ENCODE measurements at regions not wholly inside any gene's neighbourhood (a gene's known extent, or its start where the extent isn't known, plus 50 kb on each side); places are given as distances from the start of the nearest gene placed in this dataset.
A peak's percentile ranks its signal among the peaks of the same experiment; 100 is the strongest.

- Histone ChIP-seq H3K4me1 (ENCODE audit: insufficient read depth, low read length) (no peaks in the 10 kb centered on the region), H3K9ac (ENCODE audit: low read depth, low read length) (no peak overlapping the region), H3K27me3 (ENCODE audit: insufficient read depth, low read length) (no peaks in the 10 kb centered on the region), H3K4me3 (ENCODE audit: low read length) (no peak overlapping the region), H3K36me3 (ENCODE audit: insufficient read depth, low read length) (no peaks in the 10 kb centered on the region), H3K9me3 (ENCODE audit: insufficient read depth, low read depth, low read length) (no peaks in the 10 kb centered on the region), H3K27ac (ENCODE audit: low read depth, low read length) (no peak overlapping the region)
- 89% methylated on average over 5 of the region's 5 CpGs for WGBS
Measured at GRCh38 chr18:67192535-67192934, 324.0 kb downstream of the DSEL start.

- Histone ChIP-seq H3K36me3 (ENCODE audit: insufficient read depth, low read length) (no peaks in the 10 kb centered on the region), H3K27ac (ENCODE audit: low read depth, low read length) (peak overlapping the region; percentile 45), H3K9me3 (ENCODE audit: insufficient read depth, low read depth, low read length) (no peaks in the 10 kb centered on the region), H3K4me1 (ENCODE audit: insufficient read depth, low read length) (peaks cover 13% of the 10 kb centered on the region), H3K4me3 (ENCODE audit: low read length) (no peak overlapping the region), H3K9ac (ENCODE audit: low read depth, low read length) (no peak overlapping the region), H3K27me3 (ENCODE audit: insufficient read depth, low read length) (no peaks in the 10 kb centered on the region)
- 64% methylated on average over 4 of the region's 4 CpGs for WGBS
Measured at GRCh38 chr18:67183398-67183797, 333.1 kb downstream of the DSEL start.

- H3K27me3 ChIP-seq (ENCODE audit: insufficient read depth, low read length) = no peaks in the 10 kb centered on the region
- no peak overlapping the region for H3K9ac ChIP-seq (ENCODE audit: low read depth, low read length)
- H3K4me3 ChIP-seq (ENCODE audit: low read length) = no peak overlapping the region
- H3K9me3 ChIP-seq (ENCODE audit: insufficient read depth, low read depth, low read length) = no peaks in the 10 kb centered on the region
- H3K4me1 ChIP-seq (ENCODE audit: insufficient read depth, low read length) = peaks cover 13% of the 10 kb centered on the region
- 96% methylated on average over 2 of the region's 3 CpGs for WGBS
- H3K36me3 ChIP-seq (ENCODE audit: insufficient read depth, low read length) = no peaks in the 10 kb centered on the region
- H3K27ac ChIP-seq (ENCODE audit: low read depth, low read length) = no peak overlapping the region
Measured at GRCh38 chr18:67179726-67180125, 336.8 kb downstream of the DSEL start.

GRCh38 chr18:67159662-67160061 lies 356.9 kb downstream of the DSEL start:
- no peaks in the 10 kb centered on the region for H3K36me3 ChIP-seq (ENCODE audit: insufficient read depth, low read length)
- no peak overlapping the region for H3K4me3 ChIP-seq (ENCODE audit: low read length)
- H3K27ac ChIP-seq (ENCODE audit: low read depth, low read length) = no peak overlapping the region
- no peaks in the 10 kb centered on the region for H3K27me3 ChIP-seq (ENCODE audit: insufficient read depth, low read length)
- H3K4me1 ChIP-seq (ENCODE audit: insufficient read depth, low read length) = peaks cover 8% of the 10 kb centered on the region
- 96% methylated on average over 1 of the region's 2 CpGs for WGBS
- no peak overlapping the region for H3K9ac ChIP-seq (ENCODE audit: low read depth, low read length)
- H3K9me3 ChIP-seq (ENCODE audit: insufficient read depth, low read depth, low read length) = no peaks in the 10 kb centered on the region

- no peak overlapping the region for H3K27ac ChIP-seq (ENCODE audit: low read depth, low read length)
- 50% methylated on average over 1 of the region's 3 CpGs for WGBS
- H3K4me3 ChIP-seq (ENCODE audit: low read length) = no peak overlapping the region
- H3K4me1 ChIP-seq (ENCODE audit: insufficient read depth, low read length) = peaks cover 8% of the 10 kb centered on the region
- H3K36me3 ChIP-seq (ENCODE audit: insufficient read depth, low read length) = no peaks in the 10 kb centered on the region
- H3K9me3 ChIP-seq (ENCODE audit: insufficient read depth, low read depth, low read length) = no peaks in the 10 kb centered on the region
- H3K27me3 ChIP-seq (ENCODE audit: insufficient read depth, low read length) = no peaks in the 10 kb centered on the region
- H3K9ac ChIP-seq (ENCODE audit: low read depth, low read length) = no peak overlapping the region
Measured at GRCh38 chr18:67154979-67155378, 361.5 kb downstream of the DSEL start.

GRCh38 chr18:67151366-67151765 lies 365.2 kb downstream of the DSEL start:
- no peaks in the 10 kb centered on the region for H3K9me3 ChIP-seq (ENCODE audit: insufficient read depth, low read depth, low read length)
- no peaks in the 10 kb centered on the region for H3K36me3 ChIP-seq (ENCODE audit: insufficient read depth, low read length)
- no peak overlapping the region for H3K9ac ChIP-seq (ENCODE audit: low read depth, low read length)
- H3K4me1 ChIP-seq (ENCODE audit: insufficient read depth, low read length) = peaks cover 8% of the 10 kb centered on the region
- H3K27me3 ChIP-seq (ENCODE audit: insufficient read depth, low read length) = no peaks in the 10 kb centered on the region
- no peak overlapping the region for H3K4me3 ChIP-seq (ENCODE audit: low read length)
- H3K27ac ChIP-seq (ENCODE audit: low read depth, low read length) = no peak overlapping the region
- WGBS = 94% methylated on average over 6 of the region's 6 CpGs

GRCh38 chr18:67145586-67146292 lies 370.8 kb downstream of the DSEL start:
- Histone ChIP-seq H3K27ac (ENCODE audit: low read depth, low read length) (no peak overlapping the region), H3K27me3 (ENCODE audit: insufficient read depth, low read length) (no peaks in the 10 kb centered on the region), H3K4me1 (ENCODE audit: insufficient read depth, low read length) (no peaks in the 10 kb centered on the region), H3K9me3 (ENCODE audit: insufficient read depth, low read depth, low read length) (no peaks in the 10 kb centered on the region), H3K36me3 (ENCODE audit: insufficient read depth, low read length) (no peaks in the 10 kb centered on the region), H3K4me3 (ENCODE audit: low read length) (no peak overlapping the region), H3K9ac (ENCODE audit: low read depth, low read length) (no peak overlapping the region)
- WGBS = 91% methylated on average over 9 of the region's 9 CpGs

GRCh38 chr18:67144329-67144728 lies 372.2 kb downstream of the DSEL start:
- no peaks in the 10 kb centered on the region for H3K36me3 ChIP-seq (ENCODE audit: insufficient read depth, low read length)

GRCh38 chr18:67143028-67143427 lies 373.5 kb downstream of the DSEL start:
- Histone ChIP-seq H3K27ac (ENCODE audit: low read depth, low read length) (no peak overlapping the region), H3K36me3 (ENCODE audit: insufficient read depth, low read length) (no peaks in the 10 kb centered on the region), H3K9me3 (ENCODE audit: insufficient read depth, low read depth, low read length) (no peaks in the 10 kb centered on the region), H3K27me3 (ENCODE audit: insufficient read depth, low read length) (no peaks in the 10 kb centered on the region), H3K9ac (ENCODE audit: low read depth, low read length) (no peak overlapping the region), H3K4me3 (ENCODE audit: low read length) (no peak overlapping the region), H3K4me1 (ENCODE audit: insufficient read depth, low read length) (no peaks in the 10 kb centered on the region)
- 95% methylated on average over 5 of the region's 5 CpGs for WGBS

More at GRCh38 chr18:67144329-67144728, 372.2 kb downstream of the DSEL start:
- Histone ChIP-seq H3K4me3 (ENCODE audit: low read length) (no peak overlapping the region), H3K9me3 (ENCODE audit: insufficient read depth, low read depth, low read length) (no peaks in the 10 kb centered on the region), H3K9ac (ENCODE audit: low read depth, low read length) (no peak overlapping the region), H3K27ac (ENCODE audit: low read depth, low read length) (no peak overlapping the region), H3K4me1 (ENCODE audit: insufficient read depth, low read length) (no peaks in the 10 kb centered on the region), H3K27me3 (ENCODE audit: insufficient read depth, low read length) (no peaks in the 10 kb centered on the region)
- 94% methylated on average over 4 of the region's 4 CpGs for WGBS

- H3K27me3 ChIP-seq (ENCODE audit: insufficient read depth, low read length) = no peaks in the 10 kb centered on the region
- no peak overlapping the region for H3K4me3 ChIP-seq (ENCODE audit: low read length)
- H3K9me3 ChIP-seq (ENCODE audit: insufficient read depth, low read depth, low read length) = no peaks in the 10 kb centered on the region
- H3K9ac ChIP-seq (ENCODE audit: low read depth, low read length) = no peak overlapping the region
- WGBS = 92% methylated on average over 5 of the region's 5 CpGs
- no peaks in the 10 kb centered on the region for H3K4me1 ChIP-seq (ENCODE audit: insufficient read depth, low read length)
- no peak overlapping the region for H3K27ac ChIP-seq (ENCODE audit: low read depth, low read length)
- no peaks in the 10 kb centered on the region for H3K36me3 ChIP-seq (ENCODE audit: insufficient read depth, low read length)
Measured at GRCh38 chr18:67142604-67143003, 373.9 kb downstream of the DSEL start.

GRCh38 chr18:67140495-67140894 lies 376.0 kb downstream of the DSEL start:
- Histone ChIP-seq H3K9ac (ENCODE audit: low read depth, low read length) (no peak overlapping the region), H3K9me3 (ENCODE audit: insufficient read depth, low read depth, low read length) (no peaks in the 10 kb centered on the region), H3K27me3 (ENCODE audit: insufficient read depth, low read length) (no peaks in the 10 kb centered on the region), H3K27ac (ENCODE audit: low read depth, low read length) (no peak overlapping the region), H3K36me3 (ENCODE audit: insufficient read depth, low read length) (no peaks in the 10 kb centered on the region), H3K4me1 (ENCODE audit: insufficient read depth, low read length) (no peaks in the 10 kb centered on the region), H3K4me3 (ENCODE audit: low read length) (no peak overlapping the region)
- WGBS = 96% methylated on average over 2 of the region's 2 CpGs

GRCh38 chr18:67139899-67140298 lies 376.6 kb downstream of the DSEL start:
- no peaks in the 10 kb centered on the region for H3K27me3 ChIP-seq (ENCODE audit: insufficient read depth, low read length)
- 83% methylated on average over 1 of the region's 1 CpG for WGBS
- H3K36me3 ChIP-seq (ENCODE audit: insufficient read depth, low read length) = no peaks in the 10 kb centered on the region
- H3K27ac ChIP-seq (ENCODE audit: low read depth, low read length) = no peak overlapping the region
- no peak overlapping the region for H3K9ac ChIP-seq (ENCODE audit: low read depth, low read length)
- no peaks in the 10 kb centered on the region for H3K9me3 ChIP-seq (ENCODE audit: insufficient read depth, low read depth, low read length)
- no peaks in the 10 kb centered on the region for H3K4me1 ChIP-seq (ENCODE audit: insufficient read depth, low read length)
- H3K4me3 ChIP-seq (ENCODE audit: low read length) = no peak overlapping the region

Measured in HUES64 (cell line).